ENCODE measurements at regions not wholly inside any gene's neighbourhood (a gene's known extent, or its start where the extent isn't known, plus 50 kb on each side); places are given as distances from the start of the nearest gene placed in this dataset.
"Not testable (repeated sequence)": the region's sequence is repeated elsewhere in the genome, so short reads cannot be mapped to it uniquely, and the experiment has no call there.

DNA sequence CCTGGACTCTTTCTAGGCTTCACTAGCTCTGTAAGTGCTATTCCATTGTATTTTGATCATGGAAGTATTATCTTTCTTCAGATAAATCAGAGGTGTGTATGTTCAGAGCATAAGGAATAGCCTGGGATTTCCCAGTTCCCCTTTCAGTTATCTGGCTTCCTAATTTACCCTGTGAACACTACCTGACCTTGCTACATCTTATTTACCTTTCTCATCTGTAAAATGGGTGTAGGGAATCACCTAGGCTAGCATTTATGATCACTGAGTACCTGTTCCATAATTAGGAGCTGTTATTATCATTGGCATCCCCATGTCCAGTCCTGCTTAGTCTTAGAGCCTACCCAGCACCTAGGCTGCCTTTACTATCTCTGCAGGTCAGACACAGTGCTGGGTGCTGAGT lies 149.3 kb upstream of the NR2F2 start:
- DNase-seq, result no peak

DNA sequence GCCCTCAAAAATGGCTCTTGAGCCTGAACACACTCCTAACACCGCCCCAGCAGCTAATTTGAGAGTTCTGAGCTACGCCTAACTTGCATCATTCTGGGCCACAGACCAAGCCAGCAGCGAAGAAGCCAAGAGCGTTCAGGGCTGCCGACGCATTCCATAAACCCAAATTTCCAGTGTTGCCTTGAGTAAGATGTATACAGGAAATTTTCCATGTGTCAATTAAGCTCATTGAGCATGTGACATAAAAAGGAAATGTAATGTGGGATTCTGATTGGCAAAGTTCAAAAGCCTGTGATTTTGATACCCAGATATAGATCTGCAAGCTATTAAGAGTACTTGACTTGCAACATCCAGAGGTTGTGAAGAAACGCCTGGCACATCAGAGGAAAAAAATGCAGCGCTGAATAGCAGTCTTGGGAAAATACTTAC lies 148.6 kb upstream of the NR2F2 start:
- DNase-seq, result no peak

- DNase-seq, result no peak
These were observed 147.6 kb upstream of the NR2F2 start for GRCh38 chr15:96182736-96183513.

DNA sequence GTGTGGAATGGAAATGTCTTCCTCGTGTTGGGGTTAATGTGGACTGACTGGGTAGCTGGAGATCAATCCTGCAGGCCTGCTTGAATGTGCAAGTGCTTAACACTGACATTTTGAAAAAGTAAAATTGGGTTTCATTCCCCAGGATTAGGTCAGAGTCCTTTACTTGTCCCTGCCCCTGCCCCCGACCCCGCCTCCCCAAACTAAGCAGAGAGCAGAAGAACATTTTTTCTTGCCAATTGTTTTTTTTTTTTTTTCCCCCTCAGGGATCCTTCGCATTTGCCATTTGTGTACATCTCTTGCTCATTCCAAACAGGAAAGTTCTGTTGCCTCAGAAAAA lies 147.0 kb upstream of the NR2F2 start:
- DNase-seq, result no peak

- DNase-seq, result no peak
These were observed 146.6 kb upstream of the NR2F2 start for GRCh38 chr15:96183867-96184266.

- no peak for DNase-seq
These were observed 146.2 kb upstream of the NR2F2 start for GRCh38 chr15:96184297-96184696.

DNA sequence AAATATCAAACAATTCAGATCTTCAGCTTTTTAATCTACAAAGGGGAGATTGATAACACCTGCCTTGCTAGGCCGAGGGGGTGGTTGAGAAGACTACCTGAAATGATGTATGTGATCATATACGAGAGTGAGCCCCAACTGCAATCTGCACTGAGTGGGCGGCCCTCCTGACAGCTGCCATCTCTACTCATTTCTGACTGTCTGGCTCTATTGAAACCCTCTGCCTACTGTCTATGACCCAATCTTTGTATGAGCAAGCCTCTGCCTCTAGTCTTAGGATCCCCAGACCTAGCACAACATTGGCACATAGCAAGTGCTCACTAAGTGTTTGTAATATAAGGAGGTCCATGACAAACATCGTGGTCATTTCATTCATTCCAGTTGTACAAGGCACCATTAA lies 144.4 kb upstream of the NR2F2 start:
- DNase-seq, result no peak

GRCh38 chr15:96187341-96188305 lies 142.9 kb upstream of the NR2F2 start:
- no peak for DNase-seq

DNA sequence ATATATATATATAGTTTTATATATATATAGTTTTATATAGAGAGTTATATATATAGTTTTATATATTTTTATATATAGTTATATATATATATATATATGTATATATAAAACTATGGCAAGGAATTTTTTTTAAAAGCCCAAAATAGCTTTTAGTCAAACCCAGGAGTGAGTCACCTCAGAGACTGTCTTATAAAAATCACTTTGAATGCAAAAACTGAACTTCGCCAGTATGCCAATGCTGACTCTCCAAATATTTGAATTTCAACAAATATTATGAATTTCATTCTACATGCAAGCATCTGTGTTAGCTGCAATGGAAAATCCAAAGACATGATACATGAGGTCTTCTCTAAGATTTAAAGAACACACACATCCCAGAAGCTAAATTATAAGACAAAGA lies 132.8 kb upstream of the NR2F2 start:
- no peak for DNase-seq

GRCh38 chr15:96199111-96199510 lies 131.4 kb upstream of the NR2F2 start:
- DNase-seq, result no peak

GRCh38 chr15:96200357-96200967 lies 130.0 kb upstream of the NR2F2 start:
- DNase-seq, result no peak

DNA sequence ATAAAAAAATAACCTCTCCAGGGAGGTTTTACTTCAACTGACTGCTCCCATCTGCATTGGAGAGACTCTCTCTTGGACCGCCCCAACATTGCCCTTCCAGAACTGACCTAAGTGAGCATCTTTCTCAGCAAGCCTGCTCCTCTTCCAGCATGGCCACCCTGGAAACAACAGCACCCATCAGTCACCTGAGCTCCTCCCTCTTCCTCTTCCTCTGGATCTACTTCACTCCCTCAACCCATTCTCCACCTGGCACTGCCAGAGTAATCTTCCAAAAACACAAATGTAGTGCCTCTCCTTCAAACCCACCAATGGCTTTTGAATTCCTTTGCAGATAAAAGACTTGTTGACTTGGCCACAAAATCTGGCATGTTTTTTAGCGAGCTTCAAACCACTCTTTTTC lies 128.8 kb upstream of the NR2F2 start:
- no peak for DNase-seq

DNA sequence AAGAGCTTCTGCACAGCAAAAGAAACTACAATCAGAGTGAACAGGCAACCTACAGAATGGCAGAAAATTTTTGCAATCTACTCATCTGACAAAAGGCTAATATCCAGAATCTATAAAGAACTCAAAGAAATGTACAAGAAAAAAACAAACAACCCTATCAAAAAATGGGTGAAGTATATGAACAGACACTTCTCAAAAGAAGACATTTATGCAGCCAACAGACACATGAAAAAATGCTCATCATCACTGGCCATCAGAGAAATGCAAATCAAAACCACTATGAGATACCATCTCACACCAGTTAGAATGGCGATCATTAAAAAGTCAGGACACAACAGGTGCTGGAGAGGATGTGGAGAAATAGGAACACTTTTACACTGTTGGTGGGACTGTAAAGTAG lies 124.9 kb upstream of the NR2F2 start:
- not testable (repeated sequence) for DNase-seq

DNA sequence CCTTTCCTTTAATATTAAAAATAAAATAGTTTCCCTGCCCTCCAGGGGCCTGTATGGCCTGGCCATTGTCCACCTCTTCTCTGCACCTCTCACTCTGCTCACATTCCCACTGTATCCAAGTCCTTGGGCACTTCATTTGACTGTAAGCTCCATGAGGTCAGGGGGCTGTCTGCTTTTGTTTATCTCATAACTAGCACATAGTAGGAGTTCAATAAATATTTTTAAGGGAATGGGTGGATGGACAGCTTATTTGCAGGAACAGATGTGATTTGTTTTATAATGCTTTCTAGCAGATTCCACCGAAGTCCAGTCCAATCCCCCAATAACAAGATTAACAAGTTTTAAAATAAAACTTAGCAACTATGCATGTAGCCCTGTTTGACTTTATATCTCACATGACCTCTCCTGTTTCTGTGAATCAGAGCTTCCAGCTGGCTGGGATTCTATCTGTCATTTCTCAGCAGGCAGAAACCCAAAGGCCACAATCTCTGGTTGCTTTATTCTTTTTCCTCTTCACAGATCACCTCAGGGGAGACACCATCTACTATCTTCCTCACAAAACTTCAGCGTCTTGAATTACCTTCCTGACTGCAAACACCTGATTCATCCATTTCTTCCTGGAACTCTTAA lies 123.0 kb upstream of the NR2F2 start:
- DNase-seq, result no peak

- no peak for DNase-seq
These were observed 121.2 kb upstream of the NR2F2 start for GRCh38 chr15:96209285-96209735.

DNA sequence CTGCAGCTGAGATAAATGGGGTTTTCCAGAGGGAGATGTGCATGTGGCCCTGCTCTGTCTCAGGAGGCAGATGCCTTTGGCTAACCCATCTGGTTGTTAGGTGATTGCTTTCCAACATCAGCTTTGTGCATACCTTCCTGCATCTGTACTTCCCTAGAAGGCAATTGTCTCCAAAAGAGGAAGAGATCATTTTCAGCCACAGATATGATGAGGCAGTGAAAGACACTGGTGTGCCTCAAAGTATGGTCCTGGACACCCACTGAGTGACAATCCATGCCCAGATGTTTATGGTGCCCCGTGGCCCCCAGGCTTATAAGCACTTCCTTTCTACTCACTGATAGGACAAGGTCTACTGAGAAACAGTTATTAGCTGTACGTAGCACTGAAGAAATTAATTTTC lies 117.5 kb upstream of the NR2F2 start:
- DNase-seq, result no peak

GRCh38 chr15:96213896-96214295 lies 116.6 kb upstream of the NR2F2 start:
- no peak for DNase-seq

GRCh38 chr15:96216481-96216880 lies 114.0 kb upstream of the NR2F2 start:
- DNase-seq, result not testable (repeated sequence)

DNA sequence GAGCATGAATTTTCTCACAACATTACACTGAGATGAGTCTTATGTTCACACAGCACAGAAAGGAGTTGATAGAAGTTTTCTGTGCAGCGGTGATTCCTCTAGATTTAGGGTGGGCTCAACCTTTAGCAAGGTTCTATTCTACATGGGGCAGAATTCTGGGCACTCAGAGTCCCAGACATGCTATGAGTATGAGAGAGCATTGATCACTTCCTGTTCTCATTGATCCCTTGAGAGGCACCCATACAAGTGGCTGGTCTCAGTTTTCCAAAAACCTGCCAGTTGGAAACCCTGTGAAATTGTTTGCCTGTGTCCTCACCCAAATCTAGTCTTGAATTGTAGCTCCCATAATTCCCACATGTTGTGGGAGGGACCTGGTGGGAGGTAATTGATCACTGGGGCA lies 112.5 kb upstream of the NR2F2 start:
- DNase-seq, result no peak

DNA sequence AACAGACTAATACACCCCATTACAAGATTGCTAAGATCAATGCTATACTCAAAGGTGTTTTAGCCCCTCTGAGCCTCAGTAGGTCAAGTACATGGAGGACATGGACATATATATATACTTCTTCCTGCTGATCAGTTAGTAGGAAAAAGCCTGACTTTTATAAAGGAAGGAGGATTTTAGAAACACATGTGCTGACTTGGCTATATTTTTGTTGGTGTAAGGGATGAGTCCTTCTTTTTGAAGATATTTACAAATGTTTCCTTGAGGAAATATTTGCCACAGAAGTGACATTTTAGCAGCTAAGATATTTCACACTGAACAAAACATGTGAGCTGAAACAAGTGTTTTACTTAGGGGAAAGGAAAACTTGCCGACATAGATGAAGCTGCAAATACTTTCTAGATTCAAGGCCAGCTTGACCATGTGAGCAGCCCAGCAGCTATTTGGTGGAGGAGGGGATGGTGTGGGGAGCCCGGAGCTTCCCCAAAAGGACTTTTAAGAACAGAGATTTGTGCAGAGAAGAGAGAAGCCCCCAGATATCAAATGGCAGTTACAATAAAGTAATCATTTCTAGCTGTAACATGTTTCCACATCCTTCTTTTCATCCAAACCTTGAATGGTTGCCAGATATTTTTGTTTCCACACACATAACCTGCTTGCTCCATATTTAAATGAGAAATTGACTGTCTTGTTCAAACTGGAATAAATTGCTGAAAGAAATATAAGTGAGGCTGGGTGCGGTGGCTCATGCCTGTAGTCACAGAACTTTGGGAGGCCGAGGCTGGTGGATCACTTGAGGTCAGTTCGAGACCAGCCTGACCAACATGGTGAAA lies 111.7 kb upstream of the NR2F2 start:
- DNase-seq, result no peak

- no peak for DNase-seq
These were observed 110.8 kb upstream of the NR2F2 start for GRCh38 chr15:96219681-96220080.

- DNase-seq, result no peak
These were observed 109.8 kb upstream of the NR2F2 start for GRCh38 chr15:96220657-96221056.
